Thyroid gland (tissue), 4 donors: ENCODE measurements at regions not wholly inside any gene's neighbourhood (a gene's known extent, or its start where the extent isn't known, plus 50 kb on each side); places are given as distances from the start of the nearest gene placed in this dataset.

ENCODE experiments used
- DNase-seq, 2 donors: peaks; one replicate each; pipeline ENCODE4 v3.0.0-alpha.2; 2019
- H3K27ac ChIP-seq, 3 donors: fragments of 200-600 bp; sonication (generic); 1 replicate in 2 of 3; 2 replicates in 1 of 3; pipeline ENCODE4 v1.5.1; 2016 to 2019; ENCODE audit warnings: mild to moderate bottlenecking in 1 of 3, moderate library complexity in 1 of 3
- H3K27me3 ChIP-seq: fragments of 200-600 bp; sonication (generic); one replicate; pipeline ENCODE4 v1.5.1; 2019
- H3K36me3 ChIP-seq, 2 donors: fragments of 200-600 bp; sonication (generic); one replicate each; pipeline ENCODE4 v1.5.1; 2016 to 2019
- H3K4me1 ChIP-seq, 2 donors: fragments of 200-600 bp; sonication (generic); one replicate each; pipeline ENCODE4 v1.5.1; 2017 to 2019
- H3K4me3 ChIP-seq, 3 donors: fragments of 200-600 bp; sonication (generic); replicated peaks in 1 of 3; 1 replicate in 2 of 3; 2 replicates in 1 of 3; pipeline ENCODE4 v1.5.1; 2016; ENCODE audit warnings: mild to moderate bottlenecking in 1 of 3
- H3K9me3 ChIP-seq: fragments of 200-600 bp; sonication (generic); one replicate; pipeline ENCODE4 v1.5.1; 2017
- CTCF ChIP-seq, 6 experiments: fragments of 200-600 bp in 3 of 6; fragments of 450-650 bp in 3 of 6; sonication (generic) in 3 of 6; IDR thresholded peaks; one replicate each; pipeline ENCODE4 v1.5.1; 2016 to 2019; ENCODE audit warnings: antibody characterized with exemption in 6 of 6, mild to moderate bottlenecking in 2 of 6, inconsistent platforms in 1 of 6, moderate library complexity in 1 of 6
- POLR2A ChIP-seq, 2 donors: fragments of 450-650 bp; IDR thresholded peaks; one replicate each; pipeline ENCODE4 v1.6.1; 2017; ENCODE audit warnings: antibody characterized with exemption in 2 of 2, mild to moderate bottlenecking in 2 of 2, moderate library complexity in 1 of 2
- WGBS, 2 donors: methylation state at CpG; one replicate each; pipeline ENCODE4 v1.1.5; 2017; 5-methylcytosine and 5-hydroxymethylcytosine counted together
- intact Hi-C: fragments of 100-400 bp; cut with DNase I; formaldehyde crosslinking; loops from one replicate; pipeline ENCODE4 v1.15.1; 2023

GRCh38 chr2:122831649-122832048 lies 1076.2 kb downstream of the TSN start:
- TF ChIP-seq POLR2A (IDR thresholded peaks at IDR 0.05) (no peak), CTCF (IDR thresholded peaks at IDR 0.05) (no peak)
- 52 to 71% methylated on average over 2 of the region's 2 CpGs for WGBS, 2 donors

GRCh38 chr2:122843503-122843902 lies 1088.1 kb downstream of the TSN start:
- DNase-seq, result no peak
- H3K27ac ChIP-seq, result no peak overlapping the region
- no peaks in the 10 kb centered on the region for H3K27me3 ChIP-seq
- intact Hi-C loops, result no loop called here
- H3K36me3 ChIP-seq, result no peaks in the 10 kb centered on the region
- no peak overlapping the region for H3K4me3 ChIP-seq
- no peak for TF ChIP-seq CTCF (IDR thresholded peaks at IDR 0.05)
- TF ChIP-seq POLR2A (IDR thresholded peaks at IDR 0.05), result no peak
- no peaks in the 10 kb centered on the region for H3K9me3 ChIP-seq
- no peaks in the 10 kb centered on the region for H3K4me1 ChIP-seq
- 31 to 34% methylated on average over 3 of the region's 3 CpGs for WGBS, 2 donors

More at GRCh38 chr2:122831649-122832048, 1076.2 kb downstream of the TSN start:
- DNase-seq, result no peak
- H3K36me3 ChIP-seq, result no peaks in the 10 kb centered on the region
- intact Hi-C loops, result no loop called here
- H3K9me3 ChIP-seq, result no peaks in the 10 kb centered on the region
- H3K27ac ChIP-seq, result no peak overlapping the region
- no peaks in the 10 kb centered on the region for H3K27me3 ChIP-seq
- H3K4me3 ChIP-seq, result no peak overlapping the region
- H3K4me1 ChIP-seq, result no peaks in the 10 kb centered on the region

GRCh38 chr2:122851161-122851560 lies 1095.7 kb downstream of the TSN start:
- no peak overlapping the region for H3K27ac ChIP-seq
- H3K27me3 ChIP-seq, result no peaks in the 10 kb centered on the region
- TF ChIP-seq CTCF (IDR thresholded peaks at IDR 0.05) (no peak), POLR2A (IDR thresholded peaks at IDR 0.05) (no peak)
- no peaks in the 10 kb centered on the region for H3K4me1 ChIP-seq
- 68 to 78% methylated on average over 4 of the region's 4 CpGs for WGBS, 2 donors
- no peak for DNase-seq
- no peaks in the 10 kb centered on the region for H3K36me3 ChIP-seq
- intact Hi-C loops, result no loop called here
- no peaks in the 10 kb centered on the region for H3K9me3 ChIP-seq
- no peak overlapping the region for H3K4me3 ChIP-seq

GRCh38 chr2:122851972-122852531 lies 1096.6 kb downstream of the TSN start:
- 75 to 82% methylated on average over 4 of the region's 4 CpGs for WGBS, 2 donors
- Histone ChIP-seq H3K4me3 (no peak overlapping the region), H3K36me3 (no peaks in the 10 kb centered on the region), H3K9me3 (no peaks in the 10 kb centered on the region), H3K27ac (no peak overlapping the region), H3K4me1 (no peaks in the 10 kb centered on the region), H3K27me3 (no peaks in the 10 kb centered on the region)
- intact Hi-C loops, result no loop called here
- TF ChIP-seq CTCF (IDR thresholded peaks at IDR 0.05), result no peak
- TF ChIP-seq POLR2A (IDR thresholded peaks at IDR 0.05), result no peak
- no peak for DNase-seq

- no peaks in the 10 kb centered on the region for H3K27me3 ChIP-seq
These were observed 1101.2 kb downstream of the TSN start for GRCh38 chr2:122856696-122857095.

More at GRCh38 chr2:122856696-122857095, 1101.2 kb downstream of the TSN start:
- no peak overlapping the region for H3K27ac ChIP-seq
- TF ChIP-seq CTCF (IDR thresholded peaks at IDR 0.05) (no peak), POLR2A (IDR thresholded peaks at IDR 0.05) (no peak)
- no peak overlapping the region for H3K4me3 ChIP-seq
- WGBS, 2 donors, result 84 to 85% methylated on average over 5 of the region's 5 CpGs
- no peaks in the 10 kb centered on the region for H3K4me1 ChIP-seq
- no peak for DNase-seq
- no peaks in the 10 kb centered on the region for H3K36me3 ChIP-seq
- H3K9me3 ChIP-seq, result no peaks in the 10 kb centered on the region
- intact Hi-C loops, result no loop called here
